ENCODE measurements at regions not wholly inside any gene's neighbourhood (a gene's known extent, or its start where the extent isn't known, plus 50 kb on each side); places are given as distances from the start of the nearest gene placed in this dataset.

GRCh38 chr6:133088931-133089695 lies 152.0 kb upstream of the EYA4 start:
- TF ChIP-seq CTCF (IDR thresholded peaks at IDR 0.05; ENCODE audit: low read length) (no peak), EZH2 (optimal IDR thresholded peaks at IDR 0.05; ENCODE audit: low read depth, low read length) (no peak)
